ENCODE measurements at regions not wholly inside any gene's neighbourhood (a gene's known extent, or its start where the extent isn't known, plus 50 kb on each side); places are given as distances from the start of the nearest gene placed in this dataset.

DNA sequence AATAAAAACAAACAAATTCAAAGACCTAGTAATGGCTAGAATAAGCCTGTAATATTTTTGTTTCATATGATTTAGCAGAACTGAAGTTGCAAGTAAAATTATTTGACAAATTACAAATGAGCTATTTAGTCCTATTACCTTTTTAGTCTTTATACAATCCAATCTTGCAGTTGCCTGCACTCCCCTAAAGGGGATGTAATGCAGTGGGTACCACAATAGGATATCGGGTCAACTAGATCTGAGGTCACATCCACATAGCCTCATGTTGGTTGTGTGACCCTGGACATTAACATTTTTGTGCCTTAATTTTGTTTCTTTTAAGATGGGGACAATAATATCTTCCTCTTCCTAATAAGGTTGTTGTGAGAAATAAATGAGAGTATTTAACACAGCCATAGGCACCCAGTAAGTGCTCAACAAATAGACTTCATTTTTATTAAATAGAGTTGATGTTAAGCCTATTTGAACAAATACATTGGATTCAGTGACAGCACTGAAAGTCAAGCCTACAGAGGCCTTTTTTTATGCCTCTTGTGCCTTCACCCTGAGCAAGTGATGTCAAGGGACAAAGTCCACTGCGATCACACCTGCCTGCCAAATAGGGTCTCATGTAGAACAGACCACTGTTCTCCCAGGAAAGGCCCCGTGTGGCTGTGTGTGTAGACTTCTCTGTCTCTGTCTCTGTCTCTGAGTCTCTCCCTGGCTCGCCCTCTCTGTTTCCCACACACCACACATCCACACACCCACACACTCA lies 124.8 kb downstream of the EVX1 start:
- H3K9ac ChIP-seq (ENCODE audit: extremely low read depth, low read length, poor library complexity, severe bottlenecking): no peak overlapping the region
- H3K27me3 ChIP-seq (ENCODE audit: control insufficient read depth, insufficient read depth, low read length, poor library complexity, severe bottlenecking): no peaks in the 10 kb centered on the region
- H3K9me3 ChIP-seq (ENCODE audit: control insufficient read depth, low read length): no peaks in the 10 kb centered on the region
- H3K4me3 ChIP-seq (ENCODE audit: low read length): no peak overlapping the region
- Mint-ChIP-seq H3K4me1 (peaks cover 15% of the 10 kb centered on the region), H3K27me3 (ENCODE audit: insufficient read depth) (no peaks in the 10 kb centered on the region), H3K4me3 (no peak overlapping the region), H3K36me3 (ENCODE audit: low read depth) (no peaks in the 10 kb centered on the region), H3K27ac (no peak overlapping the region), H3K9me3 (no peaks in the 10 kb centered on the region)
- no peaks in the 10 kb centered on the region for H3K36me3 ChIP-seq (ENCODE audit: control insufficient read depth, insufficient read depth, low read length)
- peak; percentile 58 for TF ChIP-seq CTCF (conservative IDR thresholded peaks at IDR 0.05)
- 82 to 93% methylated on average over 3 to 4 of the region's 4 CpGs for WGBS, 2 experiments (ENCODE audit: insufficient coverage in 1 of 2, insufficient read length in 1 of 2)
- H3K27ac ChIP-seq (ENCODE audit: low read depth, low read length): no peak overlapping the region
- DNase-seq: no peak
- H3K4me1 ChIP-seq (ENCODE audit: control insufficient read depth, insufficient read depth, low read length): peaks cover 2% of the 10 kb centered on the region

GRCh38 chr7:27367933-27368549 lies 125.4 kb downstream of the EVX1 start:
- no peak for DNase-seq
- H3K4me3 Mint-ChIP-seq: no peak overlapping the region
- Histone ChIP-seq H3K4me1 (ENCODE audit: control insufficient read depth, insufficient read depth, low read length) (peaks cover 3% of the 10 kb centered on the region), H3K9me3 (ENCODE audit: control insufficient read depth, low read length) (no peaks in the 10 kb centered on the region), H3K27me3 (ENCODE audit: control insufficient read depth, insufficient read depth, low read length, poor library complexity, severe bottlenecking) (no peaks in the 10 kb centered on the region), H3K36me3 (ENCODE audit: control insufficient read depth, insufficient read depth, low read length) (no peaks in the 10 kb centered on the region), H3K9ac (ENCODE audit: extremely low read depth, low read length, poor library complexity, severe bottlenecking) (no peak overlapping the region), H3K27ac (ENCODE audit: low read depth, low read length) (no peak overlapping the region), H3K4me3 (ENCODE audit: low read length) (no peak overlapping the region)
- TF ChIP-seq CTCF (conservative IDR thresholded peaks at IDR 0.05): no peak
- H3K9me3 Mint-ChIP-seq: no peaks in the 10 kb centered on the region
- peaks cover 22% of the 10 kb centered on the region for H3K4me1 Mint-ChIP-seq
- H3K27ac Mint-ChIP-seq: no peak overlapping the region
- H3K27me3 Mint-ChIP-seq (ENCODE audit: insufficient read depth): no peaks in the 10 kb centered on the region
- 88 to 90% methylated on average over 3 to 4 of the region's 4 CpGs for WGBS, 2 experiments (ENCODE audit: insufficient coverage in 1 of 2, insufficient read length in 1 of 2)
- no peaks in the 10 kb centered on the region for H3K36me3 Mint-ChIP-seq (ENCODE audit: low read depth)

DNA sequence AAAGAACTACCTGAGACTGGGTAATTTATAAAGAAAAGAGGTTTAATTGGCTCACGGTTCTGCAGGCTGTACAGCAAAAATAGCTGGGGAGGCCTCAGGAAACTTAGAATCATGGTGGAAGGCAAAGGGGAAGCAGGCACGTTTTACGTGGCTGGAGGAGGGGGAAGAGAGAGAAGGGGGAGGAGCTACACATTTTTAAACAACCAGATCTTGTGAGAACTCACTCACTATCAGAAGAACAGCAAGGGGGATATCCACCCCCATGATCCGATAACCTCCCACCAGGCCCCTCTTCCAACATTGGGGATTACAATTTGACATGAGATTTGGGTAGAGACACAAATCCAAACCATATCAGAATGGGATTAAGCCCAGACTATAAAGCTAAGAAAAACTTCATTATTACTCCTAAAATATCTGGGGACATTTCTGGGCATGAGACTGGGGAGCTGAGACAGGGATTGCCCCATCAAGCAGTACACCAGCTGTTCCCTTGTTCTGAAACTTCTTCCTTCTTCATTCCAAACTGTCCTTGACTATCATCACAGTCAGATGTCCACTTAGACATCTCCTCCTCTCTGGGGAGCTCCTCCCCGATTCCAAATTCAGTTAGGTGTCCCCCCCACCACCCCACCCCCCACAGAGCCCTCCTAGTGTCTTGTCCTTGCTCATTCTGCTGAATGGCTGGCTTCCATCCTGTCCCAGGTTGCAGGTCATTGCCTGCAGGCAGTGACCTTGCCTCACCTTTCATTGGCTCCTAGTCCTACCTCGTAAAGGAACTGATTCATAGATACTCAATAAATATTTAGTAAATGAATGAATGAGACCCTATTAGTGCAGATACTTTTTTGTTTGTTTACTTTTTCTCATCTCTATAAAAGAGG lies 132.6 kb downstream of the EVX1 start:
- peaks cover 3% of the 10 kb centered on the region for H3K27me3 Mint-ChIP-seq (ENCODE audit: insufficient read depth)
- peak overlapping the region; percentile 44 for H3K27ac Mint-ChIP-seq

More for the DNA sequence above, 132.6 kb downstream of the EVX1 start:
- H3K4me3 Mint-ChIP-seq: no peak overlapping the region
- H3K9me3 Mint-ChIP-seq: no peaks in the 10 kb centered on the region
- H3K36me3 Mint-ChIP-seq (ENCODE audit: low read depth): no peaks in the 10 kb centered on the region
- Histone ChIP-seq H3K9me3 (ENCODE audit: control insufficient read depth, low read length) (no peaks in the 10 kb centered on the region), H3K36me3 (ENCODE audit: control insufficient read depth, insufficient read depth, low read length) (no peaks in the 10 kb centered on the region), H3K4me3 (ENCODE audit: low read length) (no peak overlapping the region), H3K9ac (ENCODE audit: extremely low read depth, low read length, poor library complexity, severe bottlenecking) (no peak overlapping the region), H3K27ac (ENCODE audit: low read depth, low read length) (no peak overlapping the region), H3K4me1 (ENCODE audit: control insufficient read depth, insufficient read depth, low read length) (peaks cover 12% of the 10 kb centered on the region), H3K27me3 (ENCODE audit: control insufficient read depth, insufficient read depth, low read length, poor library complexity, severe bottlenecking) (no peaks in the 10 kb centered on the region)
- peaks cover 61% of the 10 kb centered on the region for H3K4me1 Mint-ChIP-seq
- peak; percentile 52 for DNase-seq
- no peak for TF ChIP-seq CTCF (conservative IDR thresholded peaks at IDR 0.05)
- 63 to 73% methylated on average over 2 to 4 of the region's 6 CpGs for WGBS, 2 experiments (ENCODE audit: insufficient coverage in 1 of 2, insufficient read length in 1 of 2)

All from endodermal cell (in vitro differentiated cells).